ENCODE measurements at regions not wholly inside any gene's neighbourhood (a gene's known extent, or its start where the extent isn't known, plus 50 kb on each side); places are given as distances from the start of the nearest gene placed in this dataset.

DNA sequence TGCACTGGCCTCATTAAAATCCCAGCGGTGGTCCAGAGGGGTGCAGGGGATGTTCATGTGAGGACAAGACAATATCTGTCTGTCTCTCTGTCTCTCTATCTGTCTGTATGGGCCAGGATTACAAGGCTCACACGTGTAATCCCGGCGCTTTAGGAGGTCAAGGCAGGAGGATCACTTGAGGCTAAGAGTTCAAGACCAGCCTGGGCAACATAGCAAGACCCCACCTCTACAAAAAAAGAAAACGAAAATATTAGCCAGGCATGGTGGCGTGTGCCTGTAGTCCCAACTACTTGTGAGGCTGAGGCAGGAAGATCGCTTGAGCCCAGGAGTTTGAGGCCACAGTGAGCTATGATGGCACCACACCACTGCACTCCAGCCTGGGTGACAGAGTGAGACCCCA is 117.1 kb downstream of the PHETA1 start:
- ATAC-seq: no peak
- TF ChIP-seq ZNF8 (CRISPR knock-in tag; IDR thresholded peaks at IDR 0.05) (no peak), ZNF565 (CRISPR knock-in tag; conservative IDR thresholded peaks at IDR 0.05; ENCODE audit: low read depth) (no peak), SNAI2 (CRISPR knock-in tag; IDR thresholded peaks at IDR 0.05) (no peak)

DNA sequence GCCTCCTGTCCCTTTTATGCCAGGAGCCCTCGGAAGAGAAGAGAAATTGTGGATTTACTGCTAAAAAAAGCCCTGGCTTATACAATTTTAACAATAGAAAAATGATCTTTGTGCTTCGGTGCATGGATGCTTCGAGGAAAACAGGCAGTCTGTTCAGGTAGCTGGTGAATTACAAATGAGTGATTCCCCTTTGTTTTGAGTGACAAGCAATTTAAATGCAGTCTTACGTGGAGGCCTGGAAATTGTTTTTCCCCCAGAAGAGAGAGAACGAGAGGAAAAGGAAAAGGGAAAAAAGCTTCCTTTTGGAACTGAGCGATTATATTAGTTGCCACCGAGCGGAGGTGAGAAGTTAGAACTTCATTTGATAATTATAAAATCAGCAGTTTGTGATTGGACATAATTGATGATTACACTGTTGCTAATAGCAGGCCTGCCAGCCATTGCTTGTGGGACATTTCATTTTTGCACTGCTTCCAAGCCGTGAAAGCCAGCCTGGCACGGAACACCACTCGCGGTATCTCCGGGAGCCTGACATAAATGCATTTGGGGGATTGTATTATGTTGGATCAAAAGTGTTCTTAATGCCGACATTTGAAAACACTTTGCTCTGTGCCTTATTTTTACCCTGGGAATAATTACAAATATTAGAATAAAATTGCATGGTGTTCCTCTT is 117.7 kb downstream of the PHETA1 start:
- no peak for ATAC-seq
- no peak for TF ChIP-seq PATZ1 (CRISPR knock-in tag; IDR thresholded peaks at IDR 0.05; ENCODE audit: borderline replicate concordance)
- TF ChIP-seq, protein P1, sequence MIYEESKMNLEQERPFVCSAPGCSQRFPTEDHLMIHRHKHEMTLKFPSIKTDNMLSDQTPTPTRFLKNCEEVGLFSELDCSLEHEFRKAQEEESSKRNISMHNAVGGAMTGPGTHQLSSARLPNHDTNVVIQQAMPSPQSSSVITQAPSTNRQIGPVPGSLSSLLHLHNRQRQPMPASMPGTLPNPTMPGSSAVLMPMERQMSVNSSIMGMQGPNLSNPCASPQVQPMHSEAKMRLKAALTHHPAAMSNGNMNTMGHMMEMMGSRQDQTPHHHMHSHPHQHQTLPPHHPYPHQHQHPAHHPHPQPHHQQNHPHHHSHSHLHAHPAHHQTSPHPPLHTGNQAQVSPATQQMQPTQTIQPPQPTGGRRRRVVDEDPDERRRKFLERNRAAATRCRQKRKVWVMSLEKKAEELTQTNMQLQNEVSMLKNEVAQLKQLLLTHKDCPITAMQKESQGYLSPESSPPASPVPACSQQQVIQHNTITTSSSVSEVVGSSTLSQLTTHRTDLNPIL (CRISPR knock-in tag; IDR thresholded peaks at IDR 0.05; ENCODE audit: low read depth): no peak
- no peak for TF ChIP-seq BACH2 (CRISPR knock-in tag; IDR thresholded peaks at IDR 0.05; ENCODE audit: borderline replicate concordance)
- TF ChIP-seq ZNF70 (CRISPR knock-in tag; IDR thresholded peaks at IDR 0.05): no peak
- TF ChIP-seq SNAI2 (CRISPR knock-in tag; IDR thresholded peaks at IDR 0.05): no peak
- TF ChIP-seq ZNF8 (CRISPR knock-in tag; IDR thresholded peaks at IDR 0.05): no peak
- no peak for TF ChIP-seq OSR1 (CRISPR knock-in tag; IDR thresholded peaks at IDR 0.05)
- no peak for TF ChIP-seq ISL1 (CRISPR knock-in tag; IDR thresholded peaks at IDR 0.05)
- TF ChIP-seq PPARA (CRISPR knock-in tag; IDR thresholded peaks at IDR 0.05; ENCODE audit: borderline replicate concordance): no peak
- no peak for TF ChIP-seq ZFP3 (CRISPR knock-in tag; IDR thresholded peaks at IDR 0.05)
- TF ChIP-seq ARNTL (CRISPR knock-in tag; IDR thresholded peaks at IDR 0.05; ENCODE audit: borderline replicate concordance, low read depth): no peak

- no peak for ATAC-seq
- TF ChIP-seq, protein P2, sequence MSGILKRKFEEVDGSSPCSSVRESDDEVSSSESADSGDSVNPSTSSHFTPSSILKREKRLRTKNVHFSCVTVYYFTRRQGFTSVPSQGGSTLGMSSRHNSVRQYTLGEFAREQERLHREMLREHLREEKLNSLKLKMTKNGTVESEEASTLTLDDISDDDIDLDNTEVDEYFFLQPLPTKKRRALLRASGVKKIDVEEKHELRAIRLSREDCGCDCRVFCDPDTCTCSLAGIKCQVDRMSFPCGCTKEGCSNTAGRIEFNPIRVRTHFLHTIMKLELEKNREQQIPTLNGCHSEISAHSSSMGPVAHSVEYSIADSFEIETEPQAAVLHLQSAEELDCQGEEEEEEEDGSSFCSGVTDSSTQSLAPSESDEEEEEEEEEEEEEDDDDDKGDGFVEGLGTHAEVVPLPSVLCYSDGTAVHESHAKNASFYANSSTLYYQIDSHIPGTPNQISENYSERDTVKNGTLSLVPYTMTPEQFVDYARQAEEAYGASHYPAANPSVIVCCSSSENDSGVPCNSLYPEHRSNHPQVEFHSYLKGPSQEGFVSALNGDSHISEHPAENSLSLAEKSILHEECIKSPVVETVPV (CRISPR knock-in tag; IDR thresholded peaks at IDR 0.05): no peak
- no peak for TF ChIP-seq PATZ1 (CRISPR knock-in tag; IDR thresholded peaks at IDR 0.05; ENCODE audit: borderline replicate concordance)
Measured at GRCh38 chr12:111250251-111250881, 118.5 kb downstream of the PHETA1 start.

- no peak for ATAC-seq
- TF ChIP-seq POU6F1 (CRISPR knock-in tag; IDR thresholded peaks at IDR 0.05; ENCODE audit: borderline replicate concordance, low read depth) (no peak), ISL1 (CRISPR knock-in tag; IDR thresholded peaks at IDR 0.05) (no peak), ZNF8 (CRISPR knock-in tag; IDR thresholded peaks at IDR 0.05) (no peak), ARNTL (CRISPR knock-in tag; IDR thresholded peaks at IDR 0.05; ENCODE audit: borderline replicate concordance, low read depth) (no peak), SNAI2 (CRISPR knock-in tag; IDR thresholded peaks at IDR 0.05) (no peak), RARB (CRISPR knock-in tag; IDR thresholded peaks at IDR 0.05) (no peak), ZNF70 (CRISPR knock-in tag; IDR thresholded peaks at IDR 0.05) (no peak), ZFP3 (CRISPR knock-in tag; IDR thresholded peaks at IDR 0.05) (no peak), ZFP30 (CRISPR knock-in tag; IDR thresholded peaks at IDR 0.05) (no peak), PATZ1 (CRISPR knock-in tag; IDR thresholded peaks at IDR 0.05; ENCODE audit: borderline replicate concordance) (no peak), TOX (CRISPR knock-in tag; IDR thresholded peaks at IDR 0.05; ENCODE audit: borderline replicate concordance) (no peak), ESRRG (CRISPR knock-in tag; IDR thresholded peaks at IDR 0.05) (no peak), PPARA (CRISPR knock-in tag; IDR thresholded peaks at IDR 0.05; ENCODE audit: borderline replicate concordance) (no peak), GLIS3 (CRISPR knock-in tag; IDR thresholded peaks at IDR 0.05) (no peak)
- TF ChIP-seq, protein P1 (CRISPR knock-in tag; IDR thresholded peaks at IDR 0.05; ENCODE audit: low read depth): no peak
Measured at GRCh38 chr12:111249757-111250156, 119.1 kb downstream of the PHETA1 start.
